K562 (cell line): ENCODE measurements at regions not wholly inside any gene's neighbourhood (a gene's known extent, or its start where the extent isn't known, plus 50 kb on each side); places are given as distances from the start of the nearest gene placed in this dataset.

ENCODE experiments used
- ATAC-seq: fragments of 200-7000 bp; cut with Tn5 transposase; 3 replicates; pipeline ENCODE4 v1.9.1; 2020; ENCODE audit warnings: moderate library complexity
- BruUV-seq: library from RNA; stranded (reverse); fragments of 400-500 nt; replicated peaks from 2 replicates; lab custom pipeline; 2021; lab: Mats Ljungman, UMichigan
- CTCF ChIA-PET: fragments of 300-600 bp; formaldehyde crosslinking; extraction: SDS; loops from one replicate; lab custom pipeline; 2021; ENCODE audit warnings: low intra/inter-chr PET ratio; lab: Yijun Ruan, JAX
- POLR2A ChIA-PET: fragments of 300-600, 350-650 bp; sonication (Branson Sonifier 250); formaldehyde crosslinking; extraction: SDS; loops from one replicate; lab custom pipeline; 2021; ENCODE audit warnings: antibody characterized with exemption, inconsistent platforms; lab: Yijun Ruan, JAX
- DNase-seq, 4 experiments: peaks; one replicate each; pipeline versions ENCODE4 v3.0.0 to v3.0.0-alpha.2; 2011 to 2018; ENCODE audit warnings: low spot score in 3 of 4, mixed read lengths in 3 of 4; ENCODE audit errors: extremely low read depth in 1 of 4
- FAIRE-seq: peaks from 2 replicates; lab custom pipeline; 2011; peaks lifted over from hg19 to GRCh38; lab: Jason Lieb, UNC
- H2AFZ ChIP-seq: 2 replicates; pipeline ENCODE4 v1.6.0; 2011; ENCODE audit warnings: low read depth, low read length, control low read depth, inconsistent platforms
- H3K27ac ChIP-seq: fragments of 200-600 bp; 3 replicates; pipeline ENCODE4 v1.8.0; 2011; ENCODE audit warnings: low read depth, mild to moderate bottlenecking, control low read depth, inconsistent platforms, low read length, moderate library complexity, mixed read lengths; ENCODE audit errors: extremely low read depth
- H3K27me3 ChIP-seq, 2 experiments: fragments of 300-600 bp in 1 of 2; 2 replicates in 1 of 2; 3 replicates in 1 of 2; pipeline versions ENCODE4 v1.6.0 to v1.8.0; 2011; ENCODE audit warnings: inconsistent platforms in 2 of 2, low read length in 2 of 2, mild to moderate bottlenecking in 1 of 2, mixed read lengths in 1 of 2, moderate library complexity in 1 of 2; ENCODE audit not compliant: control insufficient read depth in 2 of 2, insufficient read depth in 2 of 2
- H3K36me3 ChIP-seq: fragments of 300-600 bp; 3 replicates; pipeline ENCODE4 v1.8.0; 2011; ENCODE audit warnings: mild to moderate bottlenecking, low read length, inconsistent platforms; ENCODE audit not compliant: control insufficient read depth, insufficient read depth
- H3K4me1 ChIP-seq, 2 experiments: fragments of 200-600 bp in 1 of 2; replicated peaks in 1 of 2; 2 replicates in 1 of 2; 3 replicates in 1 of 2; pipeline versions ENCODE4 v1.5.1 to v1.8.0; 2011; ENCODE audit warnings: inconsistent platforms in 2 of 2, low read length in 2 of 2, mild to moderate bottlenecking in 1 of 2, mixed read lengths in 1 of 2, moderate library complexity in 1 of 2; ENCODE audit not compliant: control insufficient read depth in 2 of 2, insufficient read depth in 2 of 2
- H3K4me2 ChIP-seq: 2 replicates; pipeline ENCODE4 v1.6.1; 2011; ENCODE audit warnings: low read length, control low read depth, inconsistent platforms, mixed read lengths; ENCODE audit not compliant: insufficient read depth
- H3K4me3 ChIP-seq: fragments of 200-600 bp; sonication (generic), shearing (Covaris generic); 2 replicates; pipeline ENCODE4 v1.5.1; 2016; ENCODE audit warnings: control low read depth, inconsistent platforms
- H3K79me2 ChIP-seq: fragments of 200-600 bp; 3 replicates; pipeline ENCODE4 v1.8.0; 2011; ENCODE audit warnings: low read length, inconsistent platforms; ENCODE audit not compliant: control insufficient read depth, insufficient read depth
- H3K9ac ChIP-seq, 2 experiments: 2 replicates each; pipeline versions ENCODE4 v1.6.0 to v1.6.1; 2011; ENCODE audit warnings: low read depth in 2 of 2, low read length in 2 of 2, control low read depth in 1 of 2, inconsistent platforms in 1 of 2, mild to moderate bottlenecking in 1 of 2, mixed read lengths in 1 of 2; ENCODE audit not compliant: insufficient read depth in 1 of 2
- H3K9me1 ChIP-seq: one replicate; pipeline ENCODE4 v1.6.0; 2011; ENCODE audit warnings: inconsistent platforms, mild to moderate bottlenecking, low read length, moderate library complexity; ENCODE audit not compliant: control insufficient read depth, insufficient read depth
- H3K9me3 ChIP-seq: replicated peaks from 2 replicates; pipeline ENCODE4 v1.5.1; 2011; ENCODE audit warnings: low read depth, low read length, inconsistent platforms; ENCODE audit not compliant: control insufficient read depth, insufficient read depth
- H4K20me1 ChIP-seq: replicated peaks from 2 replicates; pipeline ENCODE4 v1.6.1; 2011; ENCODE audit warnings: low read length, inconsistent platforms, mixed read lengths; ENCODE audit not compliant: control insufficient read depth, insufficient read depth
- CCAR2 ChIP-seq: fragments of 200-400 bp; formaldehyde crosslinking; IDR thresholded peaks from 2 replicates; pipeline ENCODE4 v1.6.1; 2017; ENCODE audit warnings: mild to moderate bottlenecking, low read depth, low read length
- HDAC6 ChIP-seq: IDR thresholded peaks from 2 replicates; pipeline ENCODE4 v1.6.1; 2012; ENCODE audit warnings: low read depth, mild to moderate bottlenecking, control low read depth, inconsistent platforms, low read length, moderate library complexity
- HNRNPK ChIP-seq: fragments of 200-400 bp; formaldehyde crosslinking; IDR thresholded peaks from one replicate; pipeline ENCODE4 v1.6.1; 2018; ENCODE audit warnings: mild to moderate bottlenecking, low read depth, low read length; ENCODE audit not compliant: poor library complexity, severe bottlenecking
- MEF2D ChIP-seq: conservative IDR thresholded peaks from 2 replicates; pipeline ENCODE4 v1.6.1; 2016; ENCODE audit warnings: low read depth, missing genetic modification characterization, missing compliant biosample characterization
- MXD1 ChIP-seq: fragments of 250-450 bp; sonication (Bioruptor Pico); IDR thresholded peaks from 2 replicates; pipeline ENCODE4 v1.8.0; 2021; ENCODE audit warnings: borderline replicate concordance, mild to moderate bottlenecking, moderate library complexity; ENCODE audit not compliant: poor library complexity, severe bottlenecking
- PHB2 ChIP-seq: fragments of 450-650 bp; IDR thresholded peaks from 2 replicates; pipeline ENCODE4 v1.6.1; 2017; ENCODE audit warnings: low read depth
- TAF1 ChIP-seq: IDR thresholded peaks from 2 replicates; pipeline ENCODE4 v1.6.1; 2011; ENCODE audit warnings: mild to moderate bottlenecking, low read length, moderate library complexity; ENCODE audit not compliant: insufficient read depth, control insufficient read depth, severe bottlenecking; ENCODE audit errors: extremely low read depth
- TEAD2 ChIP-seq: fragments of 450-650 bp; IDR thresholded peaks from 2 replicates; pipeline ENCODE4 v1.6.1; 2016; ENCODE audit warnings: missing genetic modification characterization, control low read depth, missing compliant biosample characterization
- ZBTB8A ChIP-seq: fragments of 450-650 bp; IDR thresholded peaks from 2 replicates; pipeline ENCODE4 v1.6.1; 2018; ENCODE audit warnings: mild to moderate bottlenecking, moderate library complexity; ENCODE audit not compliant: partially characterized antibody
- ZKSCAN8 ChIP-seq: fragments of 200-800 bp; sonication (Bioruptor generic); IDR thresholded peaks from 2 replicates; pipeline ENCODE4 v1.6.1; 2016; ENCODE audit warnings: missing genetic modification characterization, missing compliant biosample characterization
- ZNF140 ChIP-seq: fragments of 250-450 bp; sonication (Bioruptor Pico); IDR thresholded peaks from 2 replicates; pipeline ENCODE4 v1.8.0; 2021; ENCODE audit warnings: moderate library complexity, mild to moderate bottlenecking, inconsistent platforms
- ZNF253 ChIP-seq: fragments of 250-450 bp; sonication (Bioruptor Pico); conservative IDR thresholded peaks from 2 replicates; pipeline ENCODE4 v1.6.1; 2021; ENCODE audit warnings: mild to moderate bottlenecking
- ZSCAN29 ChIP-seq: fragments of 450-650 bp; IDR thresholded peaks from 2 replicates; pipeline ENCODE4 v1.6.1; 2017
- WGBS: fragments of 100-300 bp; shearing (Covaris generic); methylation state at CpG from one replicate; pipeline ENCODE4 v1.1.6; 2016; ENCODE audit warnings: low coverage, mixed read lengths; ENCODE audit not compliant: insufficient coverage; ENCODE audit errors: missing lambda C conversion rate; 5-methylcytosine and 5-hydroxymethylcytosine counted together
- in situ Hi-C: fragments of 300-500 bp; cut with MboI; formaldehyde crosslinking; loops from 4 replicates; pipeline ENCODE4 v1.15.0; 2018; ENCODE audit warnings: inconsistent platforms, mixed read lengths
- intact Hi-C: fragments of 100-400 bp; cut with micrococcal nuclease; formaldehyde crosslinking; loops from 2 replicates; pipeline ENCODE4 v1.14.2; 2022
- TF ChIP-seq, protein P1 (sequence below), 3 experiments: IDR thresholded peaks in 2 of 3; conservative IDR thresholded peaks in 1 of 3; 2 replicates each; pipeline ENCODE4 v1.5.1; 2011 to 2012; ENCODE audit warnings: low read length in 3 of 3, mild to moderate bottlenecking in 3 of 3, control low read depth in 2 of 3, improper control_type of control experiment in 1 of 3, inconsistent platforms in 1 of 3, low read depth in 1 of 3, mixed read lengths in 1 of 3, moderate library complexity in 1 of 3; ENCODE audit not compliant: insufficient read depth in 2 of 3

DNA sequence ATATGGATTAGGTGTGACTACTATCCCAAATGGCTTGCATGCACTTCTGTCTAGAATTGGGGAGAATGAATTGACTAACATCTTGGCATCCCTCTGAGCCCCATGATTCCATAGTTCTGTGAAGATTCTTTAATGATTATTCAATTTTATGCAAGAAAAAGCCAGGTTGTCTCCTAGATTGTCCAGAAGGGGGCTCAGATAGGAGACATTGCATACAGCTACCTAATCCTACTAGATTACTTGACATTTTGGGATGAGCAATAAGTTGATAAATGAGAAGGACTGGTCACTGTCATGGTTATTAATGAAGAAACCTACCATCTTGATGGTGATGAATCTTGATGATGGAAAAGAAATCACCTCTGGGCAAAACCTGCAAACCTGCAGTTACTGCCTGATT lies 117.0 kb downstream of the CARTPT start:
- in situ Hi-C loops (no loop called here), intact Hi-C loops (loop anchor here (10.0 kb wide), 1 partner anchor 169 kb away; no protein-coding TSS in a partner anchor)
- Histone ChIP-seq H3K9me1 (no peaks in the 10 kb centered on the region), H3K79me2 (no peaks in the 10 kb centered on the region), H3K4me1 (no peaks in the 10 kb centered on the region), H3K9me3 (no peaks in the 10 kb centered on the region), H3K27ac (no peak overlapping the region), H3K4me2 (no peak overlapping the region), H3K4me3 (no peak overlapping the region), H3K9ac (no peak overlapping the region), H2AFZ (no peak overlapping the region), H3K27me3 (no peaks in the 10 kb centered on the region; a peak in 2 of 5 replicates), H3K36me3 (no peaks in the 10 kb centered on the region), H4K20me1 (no peaks in the 10 kb centered on the region)
- TF ChIP-seq MEF2D (tag) (no peak), HDAC6 (no peak)
- TF ChIP-seq, protein P1, sequence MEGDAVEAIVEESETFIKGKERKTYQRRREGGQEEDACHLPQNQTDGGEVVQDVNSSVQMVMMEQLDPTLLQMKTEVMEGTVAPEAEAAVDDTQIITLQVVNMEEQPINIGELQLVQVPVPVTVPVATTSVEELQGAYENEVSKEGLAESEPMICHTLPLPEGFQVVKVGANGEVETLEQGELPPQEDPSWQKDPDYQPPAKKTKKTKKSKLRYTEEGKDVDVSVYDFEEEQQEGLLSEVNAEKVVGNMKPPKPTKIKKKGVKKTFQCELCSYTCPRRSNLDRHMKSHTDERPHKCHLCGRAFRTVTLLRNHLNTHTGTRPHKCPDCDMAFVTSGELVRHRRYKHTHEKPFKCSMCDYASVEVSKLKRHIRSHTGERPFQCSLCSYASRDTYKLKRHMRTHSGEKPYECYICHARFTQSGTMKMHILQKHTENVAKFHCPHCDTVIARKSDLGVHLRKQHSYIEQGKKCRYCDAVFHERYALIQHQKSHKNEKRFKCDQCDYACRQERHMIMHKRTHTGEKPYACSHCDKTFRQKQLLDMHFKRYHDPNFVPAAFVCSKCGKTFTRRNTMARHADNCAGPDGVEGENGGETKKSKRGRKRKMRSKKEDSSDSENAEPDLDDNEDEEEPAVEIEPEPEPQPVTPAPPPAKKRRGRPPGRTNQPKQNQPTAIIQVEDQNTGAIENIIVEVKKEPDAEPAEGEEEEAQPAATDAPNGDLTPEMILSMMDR (IDR thresholded peaks at IDR 0.05 in 2 of 3, conservative IDR thresholded peaks at IDR 0.05 in 1 of 3; ENCODE audit: insufficient read depth in 2 of 3, low read depth in 1 of 3, low read length in 3 of 3), result peak in 2 of 3 experiments; percentile 17 to 19; a peak in 1 of 6 replicates
- FAIRE-seq (no peak), ATAC-seq (no peak), DNase-seq (no peak)
- ChIA-PET POLR2A (no interaction called here), CTCF (no interaction called here)
- BruUV-seq, result no TSS peak

DNA sequence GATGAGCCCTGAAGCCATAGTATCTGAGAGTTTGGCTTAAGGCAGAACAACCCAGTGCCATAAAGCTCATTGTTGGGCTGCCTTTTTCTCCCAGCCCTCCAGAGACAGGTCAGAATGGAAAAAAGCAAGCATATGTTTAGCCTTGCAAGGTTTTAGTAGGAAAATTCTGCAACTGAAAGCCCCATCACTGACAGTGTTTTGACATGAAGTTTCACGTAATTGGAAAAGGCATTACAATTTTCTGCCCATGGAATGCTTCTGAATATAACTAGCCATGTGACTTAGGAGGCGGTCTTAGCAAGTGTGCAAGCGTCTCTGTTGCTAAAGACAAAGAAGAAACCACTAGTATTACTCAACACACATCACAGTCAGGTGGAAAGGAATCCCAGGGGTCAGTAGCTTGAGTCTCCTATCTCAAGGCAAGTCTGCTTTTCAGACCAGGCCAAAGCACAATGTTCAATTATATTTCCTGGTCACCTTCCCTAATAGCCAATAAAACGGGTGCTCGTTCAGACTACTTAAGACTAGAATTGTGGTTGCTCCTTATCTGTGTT lies 117.6 kb downstream of the CARTPT start:
- H3K9me1 ChIP-seq, result no peaks in the 10 kb centered on the region
- no peak overlapping the region for H3K27ac ChIP-seq
- H3K9ac ChIP-seq, result no peak overlapping the region
- no peaks in the 10 kb centered on the region for H3K79me2 ChIP-seq
- no TSS peak for BruUV-seq
- no peak for ATAC-seq
- DNase-seq, result no peak
- no peaks in the 10 kb centered on the region for H4K20me1 ChIP-seq
- no peaks in the 10 kb centered on the region; a peak in 2 of 5 replicates for H3K27me3 ChIP-seq
- no peak for FAIRE-seq
- 0% methylated on average over 5 of the region's 5 CpGs for WGBS
- in situ Hi-C loops, result no loop called here
- CTCF ChIA-PET, result no interaction called here
- POLR2A ChIA-PET, result no interaction called here
- intact Hi-C loops, result loop anchor here (10.0 kb wide), 1 partner anchor 168 kb away; no protein-coding TSS in a partner anchor
- no peak overlapping the region for H3K4me2 ChIP-seq
- no peaks in the 10 kb centered on the region for H3K4me1 ChIP-seq
- H3K9me3 ChIP-seq, result no peaks in the 10 kb centered on the region
- no peaks in the 10 kb centered on the region for H3K36me3 ChIP-seq
- H3K4me3 ChIP-seq, result no peak overlapping the region
- no peak overlapping the region for H2AFZ ChIP-seq
- TF ChIP-seq TAF1 (no peak), TEAD2 (tag) (no peak), MXD1 (CRISPR knock-in tag) (no peak), ZNF253 (no peak), HNRNPK (no peak), ZSCAN29 (no peak), ZKSCAN8 (CRISPR knock-in tag) (no peak), PHB2 (no peak), ZNF140 (CRISPR knock-in tag) (no peak), ZBTB8A (no peak), CCAR2 (no peak)
